Adrenal gland (tissue), 5 donors: ENCODE measurements at regions not wholly inside any gene's neighbourhood (a gene's known extent, or its start where the extent isn't known, plus 50 kb on each side); places are given as distances from the start of the nearest gene placed in this dataset.

Source experiments
- POLR2A ChIP-seq, 2 donors: fragments of 450-650 bp; IDR thresholded peaks; one replicate each; pipeline ENCODE4 v1.6.1; 2017; ENCODE audit warnings: antibody characterized with exemption in 2 of 2, mild to moderate bottlenecking in 2 of 2, moderate library complexity in 1 of 2
- TF ChIP-seq, protein P1 (sequence below), 6 experiments: fragments of 450-650 bp in 4 of 6; fragments of 200-600 bp in 2 of 6; sonication (generic) in 1 of 6; IDR thresholded peaks; 1 replicate in 5 of 6; 2 replicates in 1 of 6; pipeline versions ENCODE4 v1.5.1 to v1.8.0; 2016 to 2021; ENCODE audit warnings: antibody characterized with exemption in 6 of 6, mild to moderate bottlenecking in 2 of 6, moderate library complexity in 1 of 6
- donor health status: DM: no; HTN: no; CAD: no.

DNA sequence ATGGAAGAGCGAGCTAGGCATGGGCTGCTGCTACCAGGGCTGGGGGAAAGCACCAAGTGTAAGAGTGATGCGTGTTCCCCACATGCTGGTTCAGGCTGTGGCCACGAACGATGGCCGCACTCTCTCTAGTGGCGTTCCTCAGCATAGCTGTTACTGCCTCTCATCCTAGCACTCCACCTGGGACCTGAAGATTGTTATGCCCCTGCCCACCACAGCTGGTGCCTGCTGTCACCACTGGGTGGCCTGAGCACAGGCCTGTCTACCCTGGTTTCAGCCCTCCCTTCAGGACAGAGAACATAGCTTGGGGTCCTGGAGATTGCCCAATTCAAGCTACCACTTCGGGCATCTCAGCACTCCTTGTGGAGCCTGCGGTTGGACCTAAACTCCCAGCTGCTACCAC is 80.1 kb upstream of the PDC start:
- TF ChIP-seq, protein P1, sequence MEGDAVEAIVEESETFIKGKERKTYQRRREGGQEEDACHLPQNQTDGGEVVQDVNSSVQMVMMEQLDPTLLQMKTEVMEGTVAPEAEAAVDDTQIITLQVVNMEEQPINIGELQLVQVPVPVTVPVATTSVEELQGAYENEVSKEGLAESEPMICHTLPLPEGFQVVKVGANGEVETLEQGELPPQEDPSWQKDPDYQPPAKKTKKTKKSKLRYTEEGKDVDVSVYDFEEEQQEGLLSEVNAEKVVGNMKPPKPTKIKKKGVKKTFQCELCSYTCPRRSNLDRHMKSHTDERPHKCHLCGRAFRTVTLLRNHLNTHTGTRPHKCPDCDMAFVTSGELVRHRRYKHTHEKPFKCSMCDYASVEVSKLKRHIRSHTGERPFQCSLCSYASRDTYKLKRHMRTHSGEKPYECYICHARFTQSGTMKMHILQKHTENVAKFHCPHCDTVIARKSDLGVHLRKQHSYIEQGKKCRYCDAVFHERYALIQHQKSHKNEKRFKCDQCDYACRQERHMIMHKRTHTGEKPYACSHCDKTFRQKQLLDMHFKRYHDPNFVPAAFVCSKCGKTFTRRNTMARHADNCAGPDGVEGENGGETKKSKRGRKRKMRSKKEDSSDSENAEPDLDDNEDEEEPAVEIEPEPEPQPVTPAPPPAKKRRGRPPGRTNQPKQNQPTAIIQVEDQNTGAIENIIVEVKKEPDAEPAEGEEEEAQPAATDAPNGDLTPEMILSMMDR (IDR thresholded peaks at IDR 0.05), result no peak
- no peak for TF ChIP-seq POLR2A (IDR thresholded peaks at IDR 0.05)
